Stimulated activated CD4-positive, alpha-beta T cell treated with anti-CD3 and anti-CD28 coated beads, Interleukin-1b, Interleukin-23, amount 100 ng/mL, for 24 hours (primary cell): ENCODE measurements at regions not wholly inside any gene's neighbourhood (a gene's known extent, or its start where the extent isn't known, plus 50 kb on each side); places are given as distances from the start of the nearest gene placed in this dataset.
"Not testable (repeated sequence)": the region's sequence is repeated elsewhere in the genome, so short reads cannot be mapped to it uniquely, and the experiment has no call there.

Source experiments
- DNase-seq, 4 experiments: peaks; one replicate each; pipeline ENCODE4 v3.0.0-alpha.2; 2020; ENCODE audit warnings: low read depth in 4 of 4, low spot score in 1 of 4

- no peak for DNase-seq
Measured at GRCh38 chr13:76663592-76664335, 222.4 kb downstream of the KCTD12 start.

GRCh38 chr13:76659074-76659473 lies 227.1 kb downstream of the KCTD12 start:
- DNase-seq, result not testable (repeated sequence)

GRCh38 chr13:76656500-76656899 lies 229.7 kb downstream of the KCTD12 start:
- no peak for DNase-seq

- DNase-seq, result no peak
Measured at GRCh38 chr13:76656056-76656455, 230.1 kb downstream of the KCTD12 start.

- no peak for DNase-seq
Measured at GRCh38 chr13:76654263-76654662, 231.9 kb downstream of the KCTD12 start.

GRCh38 chr13:76651286-76651685 lies 234.9 kb downstream of the KCTD12 start:
- DNase-seq, result no peak

- DNase-seq, result no peak
Measured at GRCh38 chr13:76647550-76647949, 238.7 kb downstream of the KCTD12 start.

GRCh38 chr13:76646946-76647345 lies 239.3 kb downstream of the KCTD12 start:
- no peak for DNase-seq

GRCh38 chr13:76645632-76646031 lies 240.6 kb downstream of the KCTD12 start:
- no peak for DNase-seq

- no peak for DNase-seq
Measured at GRCh38 chr13:76644906-76645305, 241.3 kb downstream of the KCTD12 start.

- no peak for DNase-seq
Measured at GRCh38 chr13:76643596-76643995, 242.6 kb downstream of the KCTD12 start.

GRCh38 chr13:76641056-76641455 lies 245.1 kb downstream of the KCTD12 start:
- no peak for DNase-seq

- DNase-seq, result no peak
Measured at GRCh38 chr13:76638882-76639281, 247.3 kb downstream of the KCTD12 start.

- DNase-seq, result no peak
Measured at GRCh38 chr13:76638181-76638580, 248.0 kb downstream of the KCTD12 start.

GRCh38 chr13:76637641-76638141 lies 248.5 kb downstream of the KCTD12 start:
- DNase-seq, result no peak

GRCh38 chr13:76636829-76637228 lies 249.4 kb downstream of the KCTD12 start:
- no peak for DNase-seq

GRCh38 chr13:76635232-76636230 lies 250.7 kb downstream of the KCTD12 start:
- no peak for DNase-seq

GRCh38 chr13:76634431-76635191 lies 251.6 kb downstream of the KCTD12 start:
- DNase-seq, result no peak

- no peak for DNase-seq
Measured at GRCh38 chr13:76632401-76633044, 253.7 kb downstream of the KCTD12 start.

- DNase-seq, result no peak
Measured at GRCh38 chr13:76630629-76631230, 255.5 kb downstream of the KCTD12 start.
